ENCODE measurements at regions not wholly inside any gene's neighbourhood (a gene's known extent, or its start where the extent isn't known, plus 50 kb on each side); places are given as distances from the start of the nearest gene placed in this dataset.

GRCh38 chr20:3354247-3354646 lies 53.2 kb downstream of the DNAAF9 start:
- TF ChIP-seq CTCF (conservative IDR thresholded peaks at IDR 0.05; ENCODE audit: low read depth, low read length), result no peak
- H3K4me3 ChIP-seq (ENCODE audit: low read depth, low read length), result no peak overlapping the region
- no peak for DNase-seq (ENCODE audit: low read depth)

GRCh38 chr20:3353646-3354045 lies 53.8 kb downstream of the DNAAF9 start:
- DNase-seq (ENCODE audit: low read depth), result no peak
- H3K4me3 ChIP-seq (ENCODE audit: low read depth, low read length), result no peak overlapping the region
- no peak for TF ChIP-seq CTCF (conservative IDR thresholded peaks at IDR 0.05; ENCODE audit: low read depth, low read length)

GRCh38 chr20:3352202-3352601 lies 55.3 kb downstream of the DNAAF9 start:
- no peak for TF ChIP-seq CTCF (conservative IDR thresholded peaks at IDR 0.05; ENCODE audit: low read depth, low read length)
- no peak overlapping the region for H3K4me3 ChIP-seq (ENCODE audit: low read depth, low read length)
- no peak for DNase-seq (ENCODE audit: low read depth)

GRCh38 chr20:3350422-3350821 lies 57.0 kb downstream of the DNAAF9 start:
- TF ChIP-seq CTCF (conservative IDR thresholded peaks at IDR 0.05; ENCODE audit: low read depth, low read length), result no peak
- H3K4me3 ChIP-seq (ENCODE audit: low read depth, low read length), result no peak overlapping the region
- no peak for DNase-seq (ENCODE audit: low read depth)

- DNase-seq (ENCODE audit: low read depth), result no peak
- TF ChIP-seq CTCF (conservative IDR thresholded peaks at IDR 0.05; ENCODE audit: low read depth, low read length), result no peak
- no peak overlapping the region for H3K4me3 ChIP-seq (ENCODE audit: low read depth, low read length)
Measured at GRCh38 chr20:3349786-3350185, 57.7 kb downstream of the DNAAF9 start.

GRCh38 chr20:3342766-3343165 lies 64.7 kb downstream of the DNAAF9 start:
- no peak overlapping the region for H3K4me3 ChIP-seq (ENCODE audit: low read depth, low read length)
- no peak for DNase-seq (ENCODE audit: low read depth)
- no peak for TF ChIP-seq CTCF (conservative IDR thresholded peaks at IDR 0.05; ENCODE audit: low read depth, low read length)

- DNase-seq (ENCODE audit: low read depth), result no peak
- TF ChIP-seq CTCF (conservative IDR thresholded peaks at IDR 0.05; ENCODE audit: low read depth, low read length), result no peak
Measured at GRCh38 chr20:3340443-3340842, 67.0 kb downstream of the DNAAF9 start.

More at GRCh38 chr20:3340443-3340842, 67.0 kb downstream of the DNAAF9 start:
- H3K4me3 ChIP-seq (ENCODE audit: low read depth, low read length), result no peak overlapping the region

Measured in choroid plexus epithelial cell (primary cell).